HEK293T (cell line): ENCODE measurements at regions not wholly inside any gene's neighbourhood (a gene's known extent, or its start where the extent isn't known, plus 50 kb on each side); places are given as distances from the start of the nearest gene placed in this dataset.

Experiments
- ARNT ChIP-seq: fragments of 450-650 bp; IDR thresholded peaks from 2 replicates; pipeline ENCODE4 v1.6.1; 2017; ENCODE audit warnings: mild to moderate bottlenecking
- BHLHE40 ChIP-seq: fragments of 450-650 bp; IDR thresholded peaks from 2 replicates; pipeline ENCODE4 v1.6.1; 2016; ENCODE audit warnings: mild to moderate bottlenecking, moderate library complexity, borderline replicate concordance
- CTBP1 ChIP-seq: fragments of 450-650 bp; IDR thresholded peaks from 2 replicates; pipeline ENCODE4 v1.6.1; 2016; ENCODE audit warnings: borderline replicate concordance
- FOXA1 ChIP-seq: fragments of 450-650 bp; IDR thresholded peaks from 2 replicates; pipeline ENCODE4 v1.6.1; 2016; ENCODE audit warnings: mild to moderate bottlenecking
- FOXM1 ChIP-seq: fragments of 450-650 bp; IDR thresholded peaks from 2 replicates; pipeline ENCODE4 v1.6.1; 2017; ENCODE audit warnings: mild to moderate bottlenecking, borderline replicate concordance
- L3MBTL2 ChIP-seq: fragments of 450-650 bp; conservative IDR thresholded peaks from 2 replicates; pipeline ENCODE4 v1.6.1; 2016; ENCODE audit warnings: mild to moderate bottlenecking
- LEF1 ChIP-seq: fragments of 450-650 bp; IDR thresholded peaks from 2 replicates; pipeline ENCODE4 v1.6.1; 2017; ENCODE audit warnings: mild to moderate bottlenecking, borderline replicate concordance
- SP1 ChIP-seq: fragments of 450-650 bp; IDR thresholded peaks from 2 replicates; pipeline ENCODE4 v1.6.1; 2017
- SUZ12 ChIP-seq: fragments of 450-650 bp; IDR thresholded peaks from 2 replicates; pipeline ENCODE4 v1.6.1; 2016; ENCODE audit warnings: mild to moderate bottlenecking

DNA sequence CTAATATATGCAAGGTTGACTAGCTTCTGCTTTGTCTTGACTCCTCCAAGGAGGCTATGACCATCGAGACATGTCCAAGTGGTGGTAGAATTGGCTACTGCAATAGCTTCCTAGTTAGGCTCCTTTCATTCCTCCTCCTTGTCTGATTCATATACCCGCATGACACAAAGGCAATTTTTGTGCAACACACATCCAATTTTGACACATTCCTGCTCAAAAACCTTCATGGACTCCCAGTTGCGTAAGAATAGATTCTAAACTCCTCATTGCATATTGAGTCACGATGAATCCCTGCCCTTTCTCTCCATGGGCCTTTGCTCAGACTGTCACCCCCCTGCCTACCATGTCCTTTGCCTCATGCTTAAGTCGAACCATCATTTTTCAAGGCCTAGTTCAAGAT is 344.5 kb downstream of the ACTL7B start:
- TF ChIP-seq BHLHE40, result no peak
- TF ChIP-seq L3MBTL2, result no peak
- TF ChIP-seq FOXA1, result no peak
- TF ChIP-seq SP1, result no peak
- no peak for TF ChIP-seq ARNT
- TF ChIP-seq FOXM1, result no peak
- no peak for TF ChIP-seq LEF1
- TF ChIP-seq SUZ12, result no peak
- no peak for TF ChIP-seq CTBP1
